ENCODE measurements at regions not wholly inside any gene's neighbourhood (a gene's known extent, or its start where the extent isn't known, plus 50 kb on each side); places are given as distances from the start of the nearest gene placed in this dataset.
A peak's percentile ranks its signal among the peaks of the same experiment; 100 is the strongest.

DNA sequence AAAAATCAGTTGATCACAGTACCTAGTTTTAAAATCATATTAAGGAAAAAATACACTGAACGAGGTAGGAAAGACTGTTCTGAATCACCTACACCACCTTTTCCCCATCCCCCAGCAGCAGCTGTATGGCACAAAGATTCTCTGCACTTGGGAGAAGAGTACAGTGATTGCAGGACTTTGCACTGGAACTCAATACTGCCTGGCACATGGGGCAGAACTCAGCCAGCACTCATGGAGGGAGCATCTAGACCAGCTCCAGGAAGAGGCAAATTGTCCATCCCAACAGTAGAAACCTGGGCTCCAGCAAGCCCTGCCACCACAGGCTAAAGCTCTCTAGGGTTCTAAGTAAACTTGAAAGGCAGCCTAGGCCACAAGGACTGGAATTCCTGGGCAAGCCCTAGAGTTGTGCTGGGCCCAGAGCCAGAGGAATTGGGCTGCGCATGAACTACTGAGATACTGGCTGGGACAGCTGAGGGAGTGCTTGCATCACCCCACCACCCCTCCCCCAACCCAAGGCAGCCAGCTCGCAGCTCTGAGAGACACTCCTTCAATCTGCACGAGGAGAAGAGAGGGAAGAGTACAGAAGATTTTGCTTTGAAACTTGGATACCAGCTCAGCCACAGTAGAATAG, 654.4 kb upstream of the CDH6 start:
- Histone ChIP-seq H3K36me3 (ENCODE audit: low read depth) (no peaks in the 10 kb centered on the region), H3K4me3 (ENCODE audit: severe bottlenecking) (no peak overlapping the region), H3K9me3 (ENCODE audit: severe bottlenecking) (no peaks in the 10 kb centered on the region), H3K4me1 (ENCODE audit: insufficient read depth, poor library complexity, severe bottlenecking) (no peaks in the 10 kb centered on the region), H3K27ac (ENCODE audit: poor library complexity, severe bottlenecking) (no peak overlapping the region), H3K27me3 (ENCODE audit: insufficient read depth, poor library complexity, severe bottlenecking) (peaks cover 13% of the 10 kb centered on the region)
- ATAC-seq (ENCODE audit: low read depth) (peak; percentile 36; the same call in 1 of the 3 replicates), DNase-seq (ENCODE audit: low spot score) (no peak)
- TF ChIP-seq CTCF (IDR thresholded peaks at IDR 0.05; ENCODE audit: poor library complexity, severe bottlenecking) = no peak

- H3K36me3 ChIP-seq (ENCODE audit: low read depth) = no peaks in the 10 kb centered on the region
- H3K27ac ChIP-seq (ENCODE audit: poor library complexity, severe bottlenecking) = no peak overlapping the region
- peaks cover 20% of the 10 kb centered on the region for H3K27me3 ChIP-seq (ENCODE audit: insufficient read depth, poor library complexity, severe bottlenecking)
- H3K9me3 ChIP-seq (ENCODE audit: severe bottlenecking) = no peaks in the 10 kb centered on the region
- ATAC-seq (ENCODE audit: low read depth) (no peak), DNase-seq (ENCODE audit: low spot score) (no peak)
- no peak for TF ChIP-seq CTCF (IDR thresholded peaks at IDR 0.05; ENCODE audit: poor library complexity, severe bottlenecking)
- no peaks in the 10 kb centered on the region for H3K4me1 ChIP-seq (ENCODE audit: insufficient read depth, poor library complexity, severe bottlenecking)
- no peak overlapping the region for H3K4me3 ChIP-seq (ENCODE audit: severe bottlenecking)
Measured at GRCh38 chr5:30525353-30525752, 668.1 kb upstream of the CDH6 start.

- TF ChIP-seq CTCF (IDR thresholded peaks at IDR 0.05; ENCODE audit: poor library complexity, severe bottlenecking) = no peak
- DNase-seq (ENCODE audit: low spot score) = no peak
- Histone ChIP-seq H3K27ac (ENCODE audit: poor library complexity, severe bottlenecking) (no peak overlapping the region), H3K36me3 (ENCODE audit: low read depth) (no peaks in the 10 kb centered on the region), H3K4me1 (ENCODE audit: insufficient read depth, poor library complexity, severe bottlenecking) (no peaks in the 10 kb centered on the region), H3K9me3 (ENCODE audit: severe bottlenecking) (no peaks in the 10 kb centered on the region), H3K27me3 (ENCODE audit: insufficient read depth, poor library complexity, severe bottlenecking) (peaks cover 19% of the 10 kb centered on the region), H3K4me3 (ENCODE audit: severe bottlenecking) (no peak overlapping the region)
- ATAC-seq (ENCODE audit: low read depth) = no peak
Measured at GRCh38 chr5:30524428-30524827, 669.1 kb upstream of the CDH6 start.

GRCh38 chr5:30523061-30523460, 670.4 kb upstream of the CDH6 start:
- H3K4me3 ChIP-seq (ENCODE audit: severe bottlenecking) = no peak overlapping the region
- no peaks in the 10 kb centered on the region for H3K4me1 ChIP-seq (ENCODE audit: insufficient read depth, poor library complexity, severe bottlenecking)
- H3K27me3 ChIP-seq (ENCODE audit: insufficient read depth, poor library complexity, severe bottlenecking) = peaks cover 19% of the 10 kb centered on the region
- no peaks in the 10 kb centered on the region for H3K36me3 ChIP-seq (ENCODE audit: low read depth)
- no peak overlapping the region for H3K27ac ChIP-seq (ENCODE audit: poor library complexity, severe bottlenecking)
- no peak for ATAC-seq (ENCODE audit: low read depth)
- DNase-seq (ENCODE audit: low spot score) = no peak
- no peaks in the 10 kb centered on the region for H3K9me3 ChIP-seq (ENCODE audit: severe bottlenecking)
- TF ChIP-seq CTCF (IDR thresholded peaks at IDR 0.05; ENCODE audit: poor library complexity, severe bottlenecking) = no peak
